ENCODE measurements at regions not wholly inside any gene's neighbourhood (a gene's known extent, or its start where the extent isn't known, plus 50 kb on each side); places are given as distances from the start of the nearest gene placed in this dataset.
A peak's percentile ranks its signal among the peaks of the same experiment; 100 is the strongest.

GRCh38 chr5:68405026-68405684 is 189.6 kb downstream of the PIK3R1 start:
- no peak for DNase-seq
- intact Hi-C loops (cut with micrococcal nuclease) = no loop called here
- ATAC-seq = no peak

- intact Hi-C loops (cut with micrococcal nuclease) = no loop called here
- DNase-seq (no peak), ATAC-seq (no peak)
Observed at GRCh38 chr5:68405784-68406743, 190.5 kb downstream of the PIK3R1 start.

- intact Hi-C loops (cut with micrococcal nuclease) = no loop called here
Observed at GRCh38 chr5:68406767-68407241, 191.2 kb downstream of the PIK3R1 start.

GRCh38 chr5:68407311-68408239 is 192.0 kb downstream of the PIK3R1 start:
- ATAC-seq (no peak), DNase-seq (no peak)
- intact Hi-C loops (cut with micrococcal nuclease) = no loop called here

More at GRCh38 chr5:68406767-68407241, 191.2 kb downstream of the PIK3R1 start:
- DNase-seq (peak; percentile 29), ATAC-seq (no peak)

- no peak for DNase-seq
- intact Hi-C loops (cut with micrococcal nuclease) = no loop called here
- no peak for ATAC-seq
Observed at GRCh38 chr5:68408345-68408871, 192.9 kb downstream of the PIK3R1 start.

- ATAC-seq = no peak
- no peak for DNase-seq
- intact Hi-C loops (cut with micrococcal nuclease) = no loop called here
Observed at GRCh38 chr5:68409259-68409658, 193.7 kb downstream of the PIK3R1 start.

GRCh38 chr5:68411161-68411560 is 195.6 kb downstream of the PIK3R1 start:
- DNase-seq = no peak
- no peak for ATAC-seq
- intact Hi-C loops (cut with micrococcal nuclease) = no loop called here

GRCh38 chr5:68415177-68416085 is 199.9 kb downstream of the PIK3R1 start:
- DNase-seq = no peak

GRCh38 chr5:68416714-68417113 is 201.2 kb downstream of the PIK3R1 start:
- no peak for ATAC-seq
- no peak for DNase-seq
- intact Hi-C loops (cut with micrococcal nuclease) = no loop called here

More at GRCh38 chr5:68415177-68416085, 199.9 kb downstream of the PIK3R1 start:
- ATAC-seq = peak; percentile 32
- intact Hi-C loops (cut with micrococcal nuclease) = no loop called here

- ATAC-seq = no peak
- DNase-seq = no peak
- intact Hi-C loops (cut with micrococcal nuclease) = no loop called here
Observed at GRCh38 chr5:68418201-68418600, 202.6 kb downstream of the PIK3R1 start.

- DNase-seq = no peak
- intact Hi-C loops (cut with micrococcal nuclease) = no loop called here
- ATAC-seq = no peak
Observed at GRCh38 chr5:68418680-68419079, 203.1 kb downstream of the PIK3R1 start.

GRCh38 chr5:68419081-68419636 is 203.6 kb downstream of the PIK3R1 start:
- ATAC-seq (no peak), DNase-seq (no peak)
- intact Hi-C loops (cut with micrococcal nuclease) = no loop called here

GRCh38 chr5:68419637-68420452 is 204.3 kb downstream of the PIK3R1 start:
- peak; percentile 57 for ATAC-seq
- DNase-seq = no peak
- intact Hi-C loops (cut with micrococcal nuclease) = no loop called here

GRCh38 chr5:68420476-68421344 is 205.2 kb downstream of the PIK3R1 start:
- DNase-seq = peak; percentile 78
- intact Hi-C loops (cut with micrococcal nuclease) = no loop called here
- ATAC-seq = peak; percentile 92

GRCh38 chr5:68421485-68422220 is 206.1 kb downstream of the PIK3R1 start:
- DNase-seq (no peak), ATAC-seq (no peak)
- intact Hi-C loops (cut with micrococcal nuclease) = no loop called here
